B cell (primary cell): ENCODE measurements at regions not wholly inside any gene's neighbourhood (a gene's known extent, or its start where the extent isn't known, plus 50 kb on each side); places are given as distances from the start of the nearest gene placed in this dataset.

Experiments
- EZH2 ChIP-seq: IDR thresholded peaks from 2 replicates; pipeline ENCODE4 v1.6.1; 2012; ENCODE audit warnings: borderline replicate concordance, low read depth, mild to moderate bottlenecking, moderate library complexity, low read length; ENCODE audit not compliant: insufficient read depth, poor library complexity, severe bottlenecking
- TF ChIP-seq, protein P1 (sequence below): fragments of 200-600 bp; IDR thresholded peaks from one replicate; pipeline ENCODE4 v1.8.0; 2022; ENCODE audit warnings: antibody characterized with exemption, mild to moderate bottlenecking

GRCh38 chr19:57068311-57068710, 51.5 kb upstream of the USP29 start:
- no peak for TF ChIP-seq EZH2
- TF ChIP-seq, protein P1, sequence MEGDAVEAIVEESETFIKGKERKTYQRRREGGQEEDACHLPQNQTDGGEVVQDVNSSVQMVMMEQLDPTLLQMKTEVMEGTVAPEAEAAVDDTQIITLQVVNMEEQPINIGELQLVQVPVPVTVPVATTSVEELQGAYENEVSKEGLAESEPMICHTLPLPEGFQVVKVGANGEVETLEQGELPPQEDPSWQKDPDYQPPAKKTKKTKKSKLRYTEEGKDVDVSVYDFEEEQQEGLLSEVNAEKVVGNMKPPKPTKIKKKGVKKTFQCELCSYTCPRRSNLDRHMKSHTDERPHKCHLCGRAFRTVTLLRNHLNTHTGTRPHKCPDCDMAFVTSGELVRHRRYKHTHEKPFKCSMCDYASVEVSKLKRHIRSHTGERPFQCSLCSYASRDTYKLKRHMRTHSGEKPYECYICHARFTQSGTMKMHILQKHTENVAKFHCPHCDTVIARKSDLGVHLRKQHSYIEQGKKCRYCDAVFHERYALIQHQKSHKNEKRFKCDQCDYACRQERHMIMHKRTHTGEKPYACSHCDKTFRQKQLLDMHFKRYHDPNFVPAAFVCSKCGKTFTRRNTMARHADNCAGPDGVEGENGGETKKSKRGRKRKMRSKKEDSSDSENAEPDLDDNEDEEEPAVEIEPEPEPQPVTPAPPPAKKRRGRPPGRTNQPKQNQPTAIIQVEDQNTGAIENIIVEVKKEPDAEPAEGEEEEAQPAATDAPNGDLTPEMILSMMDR: no peak
